NCI-H2107 treated with DMSO at 0.1 percent for 48 hours (cell line): ENCODE measurements at regions not wholly inside any gene's neighbourhood (a gene's known extent, or its start where the extent isn't known, plus 50 kb on each side); places are given as distances from the start of the nearest gene placed in this dataset.

Experiments
- DNase-seq: peaks from one replicate; lab custom pipeline; 2025; ENCODE audit not compliant: unreplicated experiment; lab: John Stamatoyannopoulos, UW

GRCh38 chr15:61798631-61799030, 261.6 kb downstream of the VPS13C start:
- no peak for DNase-seq

- no peak for DNase-seq
Measured at GRCh38 chr15:61796056-61796455, 264.2 kb downstream of the VPS13C start.

- DNase-seq = no peak
Measured at GRCh38 chr15:61794881-61795280, 265.4 kb downstream of the VPS13C start.

- no peak for DNase-seq
Measured at GRCh38 chr15:61794276-61794675, 266.0 kb downstream of the VPS13C start.

- no peak for DNase-seq
Measured at GRCh38 chr15:61784734-61785133, 275.5 kb downstream of the VPS13C start.

GRCh38 chr15:61780278-61780980, 279.8 kb downstream of the VPS13C start:
- no peak for DNase-seq

GRCh38 chr15:61777689-61778088, 282.6 kb downstream of the VPS13C start:
- no peak for DNase-seq

GRCh38 chr15:61769557-61769956, 290.7 kb downstream of the VPS13C start:
- peak; percentile 15 for DNase-seq

GRCh38 chr15:61768131-61768530, 292.1 kb downstream of the VPS13C start:
- DNase-seq = no peak

- no peak for DNase-seq
Measured at GRCh38 chr15:61764981-61765380, 295.3 kb downstream of the VPS13C start.

GRCh38 chr15:61764141-61764540, 296.1 kb downstream of the VPS13C start:
- no peak for DNase-seq

- DNase-seq = no peak
Measured at GRCh38 chr15:61762676-61763075, 297.6 kb downstream of the VPS13C start.

GRCh38 chr15:61759639-61760038, 300.6 kb downstream of the VPS13C start:
- DNase-seq = no peak

GRCh38 chr15:61756071-61756820, 304.0 kb downstream of the VPS13C start:
- no peak for DNase-seq

GRCh38 chr15:61755467-61755866, 304.8 kb downstream of the VPS13C start:
- no peak for DNase-seq

- DNase-seq = no peak
Measured at GRCh38 chr15:61753018-61753710, 307.1 kb downstream of the VPS13C start.

GRCh38 chr15:61752001-61752400, 308.2 kb downstream of the VPS13C start:
- no peak for DNase-seq

- no peak for DNase-seq
Measured at GRCh38 chr15:61750271-61751084, 309.8 kb downstream of the VPS13C start.

- no peak for DNase-seq
Measured at GRCh38 chr15:61749169-61749568, 311.1 kb downstream of the VPS13C start.

- DNase-seq = no peak
Measured at GRCh38 chr15:61748529-61748928, 311.7 kb downstream of the VPS13C start.

- no peak for DNase-seq
Measured at GRCh38 chr15:61746589-61746988, 313.7 kb downstream of the VPS13C start.
